HepG2 (cell line): ENCODE measurements at regions not wholly inside any gene's neighbourhood (a gene's known extent, or its start where the extent isn't known, plus 50 kb on each side); places are given as distances from the start of the nearest gene placed in this dataset.

Source experiments
- EED ChIP-seq: sonication (generic); formaldehyde crosslinking; IDR thresholded peaks from 2 replicates; pipeline ENCODE4 v1.5.0; 2020; ENCODE audit warnings: mild to moderate bottlenecking, missing genetic modification reagents
- ELF4 ChIP-seq: sonication (generic); formaldehyde crosslinking; IDR thresholded peaks from 2 replicates; pipeline ENCODE4 v1.5.0; 2020; ENCODE audit warnings: missing genetic modification reagents, mild to moderate bottlenecking, moderate library complexity, borderline replicate concordance
- HDAC1 ChIP-seq: sonication (generic); formaldehyde crosslinking; IDR thresholded peaks from 2 replicates; pipeline ENCODE4 v1.5.1; 2020; ENCODE audit warnings: mild to moderate bottlenecking, missing genetic modification reagents
- NR2F1 ChIP-seq, 2 experiments: fragments of 450-650 bp in 1 of 2; formaldehyde crosslinking in 1 of 2; IDR thresholded peaks; 2 replicates each; pipeline versions ENCODE4 v1.5.0 to v1.6.1; 2016 to 2020; ENCODE audit warnings: mild to moderate bottlenecking in 1 of 2, missing compliant biosample characterization in 1 of 2, missing genetic modification reagents in 1 of 2, moderate library complexity in 1 of 2
- TF ChIP-seq, protein P1 (sequence below): sonication (generic); formaldehyde crosslinking; IDR thresholded peaks from 2 replicates; pipeline ENCODE4 v1.5.0; 2020; ENCODE audit warnings: mild to moderate bottlenecking, missing genetic modification reagents, moderate library complexity

DNA sequence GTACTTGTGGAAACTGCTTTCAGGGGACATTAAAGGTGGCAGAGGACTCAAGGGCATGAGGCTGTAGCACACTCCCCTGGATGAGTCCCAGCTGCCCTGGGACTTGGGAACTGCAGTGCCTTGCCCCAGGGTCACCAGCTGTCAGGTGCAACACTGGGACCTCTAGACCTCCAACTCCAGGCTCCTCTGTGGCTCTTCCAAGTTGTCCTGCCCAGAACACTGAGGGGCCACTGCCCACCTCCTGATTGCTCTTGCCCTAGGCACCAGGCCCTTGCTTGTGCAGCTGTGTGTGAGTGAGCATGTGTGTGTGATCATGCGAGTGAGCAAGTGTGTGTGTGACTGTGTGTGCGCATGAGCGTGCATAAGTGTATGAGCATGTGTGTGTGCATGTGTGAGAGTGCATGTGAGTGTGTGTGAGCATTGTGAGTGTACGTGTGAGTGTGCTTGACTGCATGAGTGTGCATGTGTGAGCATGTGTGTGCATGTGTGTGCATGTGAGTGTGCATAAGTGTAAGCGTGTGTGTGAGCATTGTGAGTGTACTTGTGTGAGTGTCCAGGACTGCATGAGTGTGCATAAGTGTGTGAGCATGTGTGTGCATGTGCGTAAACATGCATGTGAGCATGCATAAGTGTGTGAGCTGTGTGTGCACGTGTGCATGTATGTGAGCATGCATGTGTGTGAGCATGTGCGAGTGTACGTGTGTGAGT lies 301.5 kb downstream of the NDUFA10 start:
- TF ChIP-seq, protein P1, sequence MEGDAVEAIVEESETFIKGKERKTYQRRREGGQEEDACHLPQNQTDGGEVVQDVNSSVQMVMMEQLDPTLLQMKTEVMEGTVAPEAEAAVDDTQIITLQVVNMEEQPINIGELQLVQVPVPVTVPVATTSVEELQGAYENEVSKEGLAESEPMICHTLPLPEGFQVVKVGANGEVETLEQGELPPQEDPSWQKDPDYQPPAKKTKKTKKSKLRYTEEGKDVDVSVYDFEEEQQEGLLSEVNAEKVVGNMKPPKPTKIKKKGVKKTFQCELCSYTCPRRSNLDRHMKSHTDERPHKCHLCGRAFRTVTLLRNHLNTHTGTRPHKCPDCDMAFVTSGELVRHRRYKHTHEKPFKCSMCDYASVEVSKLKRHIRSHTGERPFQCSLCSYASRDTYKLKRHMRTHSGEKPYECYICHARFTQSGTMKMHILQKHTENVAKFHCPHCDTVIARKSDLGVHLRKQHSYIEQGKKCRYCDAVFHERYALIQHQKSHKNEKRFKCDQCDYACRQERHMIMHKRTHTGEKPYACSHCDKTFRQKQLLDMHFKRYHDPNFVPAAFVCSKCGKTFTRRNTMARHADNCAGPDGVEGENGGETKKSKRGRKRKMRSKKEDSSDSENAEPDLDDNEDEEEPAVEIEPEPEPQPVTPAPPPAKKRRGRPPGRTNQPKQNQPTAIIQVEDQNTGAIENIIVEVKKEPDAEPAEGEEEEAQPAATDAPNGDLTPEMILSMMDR (CRISPR knock-in tag): no peak
- TF ChIP-seq EED (no peak), ELF4 (no peak), HDAC1 (CRISPR knock-in tag) (no peak), NR2F1 (CRISPR knock-in tag; IDR thresholded peaks at IDR 0.05) (no peak)
